GM21526 (cell line): ENCODE measurements at regions not wholly inside any gene's neighbourhood (a gene's known extent, or its start where the extent isn't known, plus 50 kb on each side); places are given as distances from the start of the nearest gene placed in this dataset.
"Not testable (repeated sequence)": the region's sequence is repeated elsewhere in the genome, so short reads cannot be mapped to it uniquely, and the experiment has no call there.

Experiments used
- ATAC-seq: cut with Tn5 transposase; IDR thresholded peaks from one replicate; pipeline ENCODE4 v1.9.1; 2021; ENCODE audit warnings: moderate library complexity; ENCODE audit not compliant: unreplicated experiment, low FRiP score

GRCh38 chrX:65331371-65331770 lies 203.2 kb downstream of the LAS1L start:
- no peak for ATAC-seq

DNA sequence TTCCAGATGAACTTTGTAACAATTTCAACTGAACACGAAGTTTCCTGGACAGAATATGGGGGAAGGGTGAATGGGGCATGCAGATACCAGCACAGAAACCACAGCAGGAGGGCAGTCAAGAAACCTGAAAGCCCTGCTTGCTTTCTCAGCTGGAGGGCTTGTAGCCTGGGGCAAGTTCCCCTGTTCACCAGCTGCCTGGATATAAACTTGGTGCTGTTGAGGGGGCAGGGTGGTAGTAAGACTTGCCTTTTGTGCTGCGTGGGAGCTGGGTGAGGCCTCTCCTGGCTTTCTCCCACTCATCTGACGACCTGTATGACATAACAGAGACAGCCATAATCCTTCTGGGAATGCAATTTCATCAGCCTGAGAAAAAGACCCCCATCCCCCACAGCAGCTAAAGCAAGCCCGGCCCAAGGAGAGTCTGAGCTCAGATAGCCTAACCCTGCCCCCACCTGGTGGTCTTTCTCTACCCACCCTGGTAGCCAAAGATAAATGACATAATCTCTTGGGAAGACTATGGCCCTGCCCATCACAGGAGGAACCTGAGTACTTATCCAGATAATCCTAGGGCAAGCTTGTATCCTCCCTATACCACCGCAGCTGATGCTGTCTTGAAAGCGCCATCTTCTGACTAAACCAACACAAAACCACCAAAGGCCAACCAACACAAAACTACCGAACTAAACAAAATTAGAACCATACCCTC lies 234.3 kb downstream of the LAS1L start:
- ATAC-seq = no peak

- ATAC-seq = not testable (repeated sequence)
These were observed 251.7 kb downstream of the LAS1L start for GRCh38 chrX:65282905-65283304.

DNA sequence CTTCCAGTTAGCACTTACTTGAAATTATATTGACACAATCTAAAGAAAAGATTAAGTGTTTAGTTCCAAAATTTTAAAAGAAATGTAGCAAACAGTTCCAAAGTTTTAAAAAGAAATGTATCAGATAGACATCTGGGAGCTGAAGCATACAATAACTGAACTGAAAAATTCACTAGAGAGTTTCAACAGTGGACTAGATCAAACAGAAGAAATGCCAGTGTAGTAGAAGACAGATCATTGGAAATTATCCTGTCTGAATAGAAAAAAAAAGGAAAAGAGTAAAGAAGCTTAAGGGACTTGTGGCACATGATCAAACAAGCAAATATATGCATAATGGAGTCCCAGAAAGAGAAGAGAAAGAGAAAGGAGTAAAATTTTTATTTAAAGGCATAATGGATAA lies 261.4 kb downstream of the LAS1L start:
- ATAC-seq = no peak

GRCh38 chrX:65266482-65266881 lies 268.1 kb downstream of the LAS1L start:
- no peak for ATAC-seq

DNA sequence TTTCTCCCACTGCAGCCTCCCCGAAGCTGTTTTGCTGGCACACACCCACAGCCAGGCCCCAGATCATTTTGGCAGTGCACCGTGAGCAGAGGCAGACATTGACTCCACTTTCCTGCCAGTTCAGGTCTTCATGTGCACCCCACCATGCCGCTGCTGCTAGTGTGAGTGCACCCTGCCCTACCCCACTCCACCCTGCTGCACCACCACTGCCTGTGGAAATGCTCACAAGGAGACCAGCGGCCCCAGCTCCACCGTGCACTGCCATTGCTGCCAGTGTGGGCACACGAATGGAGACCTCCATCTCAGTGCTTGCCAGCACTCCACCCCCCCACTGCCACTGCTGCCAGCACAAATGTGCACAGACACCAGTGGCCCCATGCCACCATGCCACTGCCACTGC lies 277.6 kb upstream of the ZC4H2 start:
- ATAC-seq = no peak

DNA sequence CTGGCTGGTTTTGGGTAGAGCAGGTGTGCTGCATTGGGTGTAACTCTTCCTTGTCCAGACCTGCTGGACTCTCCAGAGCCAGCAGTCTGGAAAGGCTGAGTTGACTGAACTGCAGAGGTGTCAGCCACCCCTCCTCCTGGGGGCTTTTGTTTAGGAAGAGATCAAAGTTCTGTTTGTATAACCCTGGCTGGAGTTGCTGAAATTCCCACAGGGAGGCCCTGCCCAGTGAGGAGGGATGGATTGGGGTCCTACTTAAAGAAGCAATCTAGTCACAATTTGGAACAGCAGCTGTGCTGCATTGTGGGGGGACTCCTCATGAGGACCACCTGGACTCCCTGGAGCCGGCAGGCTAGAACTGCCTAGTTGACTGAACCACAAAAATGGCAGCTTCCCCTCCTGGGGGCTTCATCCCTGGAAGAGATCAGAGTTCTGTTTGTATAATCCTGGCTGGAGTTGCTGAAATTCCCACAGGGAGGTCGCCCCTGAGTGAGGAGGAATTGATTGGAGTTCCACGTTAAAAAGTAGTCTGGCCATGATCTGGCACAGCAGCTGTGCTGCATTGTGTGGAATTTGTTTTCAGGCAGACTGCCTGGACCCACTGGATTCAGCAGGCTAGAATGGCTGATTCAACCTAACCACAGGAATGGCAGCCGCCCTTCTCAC lies 264.9 kb upstream of the ZC4H2 start:
- no peak for ATAC-seq

- no peak for ATAC-seq
These were observed 227.3 kb upstream of the ZC4H2 start for GRCh38 chrX:65203545-65203944.

GRCh38 chrX:65196758-65197360 lies 220.6 kb upstream of the ZC4H2 start:
- ATAC-seq = no peak

DNA sequence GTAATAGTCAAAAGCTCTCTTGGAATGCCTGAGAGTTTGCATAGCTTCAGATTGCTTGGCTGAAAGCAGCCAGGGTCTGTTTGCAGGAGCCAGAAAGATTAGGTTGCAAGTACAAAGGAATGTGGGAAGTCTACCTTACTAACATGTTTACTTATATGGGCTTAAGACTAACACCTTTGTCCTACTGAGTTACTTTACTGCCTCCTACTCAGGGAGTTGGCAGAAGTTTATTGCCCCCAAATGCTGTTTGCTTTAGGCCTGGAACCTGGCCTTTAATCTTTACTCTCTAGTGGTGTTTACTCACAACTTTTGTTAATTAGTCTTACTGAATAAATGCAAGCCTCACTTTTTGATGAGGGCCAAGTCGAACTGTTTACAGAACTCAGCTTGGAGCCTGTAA lies 219.4 kb upstream of the ZC4H2 start:
- no peak for ATAC-seq

GRCh38 chrX:65194547-65194946 lies 218.3 kb upstream of the ZC4H2 start:
- ATAC-seq = no peak

DNA sequence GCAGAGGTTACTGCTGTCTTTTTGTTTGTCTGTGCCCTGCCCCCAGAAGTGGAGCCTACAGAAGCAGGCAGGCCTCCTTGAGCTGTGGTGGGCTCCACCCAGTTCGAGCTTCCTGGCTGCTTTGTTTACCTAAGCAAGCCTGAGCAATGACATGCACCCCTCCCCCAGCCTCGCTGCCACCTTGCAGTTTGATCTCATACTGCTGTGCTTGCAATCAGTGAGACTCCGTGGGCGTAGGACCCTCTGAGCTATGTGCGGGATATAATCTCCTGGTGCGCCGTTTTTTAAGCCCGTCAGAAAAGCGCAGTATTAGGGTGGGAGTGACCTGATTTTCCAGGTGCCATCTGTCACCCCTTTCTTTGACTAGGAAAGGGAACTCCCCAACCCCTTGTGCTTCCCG lies 187.1 kb upstream of the ZC4H2 start:
- not testable (repeated sequence) for ATAC-seq

DNA sequence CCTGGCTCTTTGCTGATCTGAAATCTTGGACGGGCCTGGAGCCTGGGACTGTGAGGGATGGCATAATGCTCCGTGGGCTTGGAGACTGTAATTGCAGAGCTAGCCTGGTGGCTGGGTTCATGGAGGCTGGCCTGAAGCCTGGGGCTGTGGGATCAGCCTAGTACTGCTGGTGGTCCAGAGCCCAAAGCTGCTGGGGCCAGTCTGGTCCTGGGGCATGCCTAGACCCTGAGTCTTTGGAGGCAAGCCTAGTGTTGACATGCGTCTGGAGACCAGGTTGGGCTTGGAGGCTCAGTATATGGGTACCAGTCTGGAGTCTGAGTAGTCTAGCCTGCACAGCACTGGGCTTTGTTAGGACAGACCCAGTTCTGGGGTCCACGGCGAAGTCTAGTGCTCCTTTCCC lies 172.0 kb upstream of the ZC4H2 start:
- ATAC-seq = no peak

DNA sequence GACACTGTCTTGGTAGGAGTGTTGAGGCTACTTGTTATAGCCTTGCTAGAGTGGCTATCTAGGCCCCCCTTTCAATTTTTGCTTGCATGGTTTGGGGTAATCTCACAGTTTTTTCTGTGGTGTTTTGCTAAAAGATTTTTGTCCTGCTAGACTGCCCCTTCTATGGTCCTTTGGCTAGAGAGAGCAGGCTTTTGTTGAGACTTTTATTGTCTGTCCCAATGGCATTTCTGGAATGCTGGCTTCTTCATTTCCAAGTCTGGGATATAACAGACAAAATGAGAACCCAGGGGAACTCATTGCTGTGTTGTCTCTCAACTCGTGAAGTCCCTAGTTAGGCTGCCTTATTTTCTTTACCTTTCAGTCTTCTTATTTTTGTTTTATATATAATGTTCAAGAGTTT lies 160.2 kb upstream of the ZC4H2 start:
- ATAC-seq = no peak

- ATAC-seq = no peak
These were observed 151.6 kb upstream of the ZC4H2 start for GRCh38 chrX:65127842-65128241.

DNA sequence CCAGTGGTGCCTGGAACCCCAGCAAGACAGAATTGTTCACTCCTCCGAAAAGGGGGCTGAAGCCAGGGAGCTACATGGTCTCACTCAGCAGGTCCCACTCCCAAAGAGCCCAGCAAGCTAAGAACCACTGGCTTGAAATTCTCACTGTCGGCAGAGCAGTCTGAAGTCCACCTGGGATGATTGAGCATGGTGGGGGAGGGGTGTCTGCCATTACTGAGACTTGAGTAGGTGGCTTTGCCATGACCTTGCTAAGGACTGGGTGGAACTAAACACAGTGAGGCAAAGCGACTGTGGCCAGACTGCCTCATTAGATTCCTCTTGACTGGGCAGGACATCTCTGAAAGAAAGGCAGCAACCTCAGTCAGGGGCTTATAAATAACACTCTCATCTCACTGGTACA lies 122.6 kb upstream of the ZC4H2 start:
- ATAC-seq = no peak

DNA sequence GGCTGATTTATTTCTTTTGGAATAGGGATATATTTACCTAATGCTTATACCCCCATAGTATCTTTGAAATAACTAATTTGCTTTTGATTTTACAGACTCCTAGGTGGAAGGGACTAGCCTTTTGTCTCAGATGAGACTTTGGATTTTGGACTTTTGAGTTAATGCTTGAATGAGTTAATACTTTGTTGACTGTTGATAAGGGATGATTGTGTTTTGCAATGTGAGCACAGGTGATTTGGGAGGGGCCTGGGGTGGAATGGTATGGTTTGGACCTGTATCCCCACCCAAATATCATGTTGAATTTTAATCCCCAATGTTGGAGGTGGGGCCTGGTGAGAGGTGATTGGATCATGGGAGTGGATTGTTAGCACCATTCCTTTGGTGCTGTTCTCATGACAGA lies 117.4 kb upstream of the ZC4H2 start:
- ATAC-seq = no peak

GRCh38 chrX:65073233-65073632 lies 97.0 kb upstream of the ZC4H2 start:
- ATAC-seq = no peak

GRCh38 chrX:65072590-65072989 lies 96.3 kb upstream of the ZC4H2 start:
- no peak for ATAC-seq

GRCh38 chrX:65058626-65059025 lies 82.4 kb upstream of the ZC4H2 start:
- ATAC-seq = not testable (repeated sequence)

GRCh38 chrX:65045001-65045400 lies 68.8 kb upstream of the ZC4H2 start:
- ATAC-seq = no peak

- peak; percentile 29 for ATAC-seq
These were observed 59.2 kb upstream of the ZC4H2 start for GRCh38 chrX:65035446-65035770.
